ENCODE measurements at regions not wholly inside any gene's neighbourhood (a gene's known extent, or its start where the extent isn't known, plus 50 kb on each side); places are given as distances from the start of the nearest gene placed in this dataset.
"Not testable (repeated sequence)": the region's sequence is repeated elsewhere in the genome, so short reads cannot be mapped to it uniquely, and the experiment has no call there.

- DNase-seq (ENCODE audit: low spot score): no peak
- in situ Hi-C loops (cut with HindIII; ENCODE audit: low sequenced_read_pairs): no loop called here
These were observed 628.8 kb upstream of the CITED2 start for GRCh38 chr6:140003217-140003616.

- no peak for DNase-seq (ENCODE audit: low spot score)
- in situ Hi-C loops (cut with HindIII; ENCODE audit: low sequenced_read_pairs): no loop called here
These were observed 628.1 kb upstream of the CITED2 start for GRCh38 chr6:140002396-140003022.

- DNase-seq (ENCODE audit: low spot score): no peak
- in situ Hi-C loops (cut with HindIII; ENCODE audit: low sequenced_read_pairs): no loop called here
These were observed 627.4 kb upstream of the CITED2 start for GRCh38 chr6:140001821-140002341.

- DNase-seq (ENCODE audit: low spot score): peak; percentile 43
- in situ Hi-C loops (cut with HindIII; ENCODE audit: low sequenced_read_pairs): no loop called here
These were observed 626.6 kb upstream of the CITED2 start for GRCh38 chr6:140001005-140001404.

- in situ Hi-C loops (cut with HindIII; ENCODE audit: low sequenced_read_pairs); DNase-seq (ENCODE audit: low spot score): not testable (repeated sequence)
These were observed 625.2 kb upstream of the CITED2 start for GRCh38 chr6:139999661-140000060.

- DNase-seq (ENCODE audit: low spot score); in situ Hi-C loops (cut with HindIII; ENCODE audit: low sequenced_read_pairs): not testable (repeated sequence)
These were observed 624.0 kb upstream of the CITED2 start for GRCh38 chr6:139998478-139998877.

- DNase-seq (ENCODE audit: low spot score): no peak
- in situ Hi-C loops (cut with HindIII; ENCODE audit: low sequenced_read_pairs): no loop called here
These were observed 621.9 kb upstream of the CITED2 start for GRCh38 chr6:139996253-139996834.

- in situ Hi-C loops (cut with HindIII; ENCODE audit: low sequenced_read_pairs): no loop called here
- no peak for DNase-seq (ENCODE audit: low spot score)
These were observed 620.5 kb upstream of the CITED2 start for GRCh38 chr6:139994998-139995397.

GRCh38 chr6:139990856-139991465, 616.5 kb upstream of the CITED2 start:
- in situ Hi-C loops (cut with HindIII; ENCODE audit: low sequenced_read_pairs): no loop called here
- DNase-seq (ENCODE audit: low spot score): no peak

- in situ Hi-C loops (cut with HindIII; ENCODE audit: low sequenced_read_pairs): no loop called here
- DNase-seq (ENCODE audit: low spot score): no peak
These were observed 615.7 kb upstream of the CITED2 start for GRCh38 chr6:139990026-139990686.

GRCh38 chr6:139988685-139989084, 614.2 kb upstream of the CITED2 start:
- in situ Hi-C loops (cut with HindIII; ENCODE audit: low sequenced_read_pairs): no loop called here
- DNase-seq (ENCODE audit: low spot score): no peak

- in situ Hi-C loops (cut with HindIII; ENCODE audit: low sequenced_read_pairs): no loop called here
These were observed 612.6 kb upstream of the CITED2 start for GRCh38 chr6:139987091-139987490.

GRCh38 chr6:139985236-139985815, 610.9 kb upstream of the CITED2 start:
- in situ Hi-C loops (cut with HindIII; ENCODE audit: low sequenced_read_pairs): no loop called here
- no peak for DNase-seq (ENCODE audit: low spot score)

More at GRCh38 chr6:139987091-139987490, 612.6 kb upstream of the CITED2 start:
- no peak for DNase-seq (ENCODE audit: low spot score)

GRCh38 chr6:139984317-139984716, 609.9 kb upstream of the CITED2 start:
- in situ Hi-C loops (cut with HindIII; ENCODE audit: low sequenced_read_pairs): no loop called here

GRCh38 chr6:139983555-139984276, 609.3 kb upstream of the CITED2 start:
- no peak for DNase-seq (ENCODE audit: low spot score)
- in situ Hi-C loops (cut with HindIII; ENCODE audit: low sequenced_read_pairs): no loop called here

More at GRCh38 chr6:139984317-139984716, 609.9 kb upstream of the CITED2 start:
- no peak for DNase-seq (ENCODE audit: low spot score)

- DNase-seq (ENCODE audit: low spot score): peak; percentile 62
- in situ Hi-C loops (cut with HindIII; ENCODE audit: low sequenced_read_pairs): no loop called here
These were observed 608.3 kb upstream of the CITED2 start for GRCh38 chr6:139982652-139983295.

- DNase-seq (ENCODE audit: low spot score): no peak
These were observed 607.7 kb upstream of the CITED2 start for GRCh38 chr6:139982195-139982594.

GRCh38 chr6:139981768-139982181, 607.3 kb upstream of the CITED2 start:
- peak; percentile 68 for DNase-seq (ENCODE audit: low spot score)
- in situ Hi-C loops (cut with HindIII; ENCODE audit: low sequenced_read_pairs): no loop called here

More at GRCh38 chr6:139982195-139982594, 607.7 kb upstream of the CITED2 start:
- in situ Hi-C loops (cut with HindIII; ENCODE audit: low sequenced_read_pairs): no loop called here
